ENCODE measurements at regions not wholly inside any gene's neighbourhood (a gene's known extent, or its start where the extent isn't known, plus 50 kb on each side); places are given as distances from the start of the nearest gene placed in this dataset.
A peak's percentile ranks its signal among the peaks of the same experiment; 100 is the strongest.

DNA sequence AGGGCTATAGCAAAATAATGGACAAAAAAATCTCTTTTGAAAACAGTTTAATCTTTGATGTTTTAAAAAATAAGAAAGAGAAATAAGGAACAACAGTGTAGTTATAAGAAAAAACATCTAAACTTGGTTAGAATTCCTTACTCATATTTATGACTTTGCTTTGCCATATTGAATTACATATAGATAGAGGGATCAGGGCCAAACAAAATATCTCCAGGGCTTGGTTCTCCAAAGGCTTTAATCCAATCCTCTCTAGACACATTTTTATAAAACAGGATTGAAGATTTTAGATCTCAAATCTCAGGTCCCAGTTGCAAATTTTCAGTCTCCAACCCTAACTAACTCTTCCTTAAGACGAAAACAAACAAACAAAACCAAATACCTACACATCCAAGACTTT, 72.6 kb upstream of the RHOBTB1 start (continued):
- TF ChIP-seq ZNF44 (CRISPR knock-in tag; IDR thresholded peaks at IDR 0.05) (no peak), ZBTB3 (CRISPR knock-in tag; IDR thresholded peaks at IDR 0.05; ENCODE audit: borderline replicate concordance, low read depth) (no peak), ZNF720 (CRISPR knock-in tag; IDR thresholded peaks at IDR 0.05) (no peak), JUN (CRISPR knock-in tag; IDR thresholded peaks at IDR 0.05) (no peak)

DNA sequence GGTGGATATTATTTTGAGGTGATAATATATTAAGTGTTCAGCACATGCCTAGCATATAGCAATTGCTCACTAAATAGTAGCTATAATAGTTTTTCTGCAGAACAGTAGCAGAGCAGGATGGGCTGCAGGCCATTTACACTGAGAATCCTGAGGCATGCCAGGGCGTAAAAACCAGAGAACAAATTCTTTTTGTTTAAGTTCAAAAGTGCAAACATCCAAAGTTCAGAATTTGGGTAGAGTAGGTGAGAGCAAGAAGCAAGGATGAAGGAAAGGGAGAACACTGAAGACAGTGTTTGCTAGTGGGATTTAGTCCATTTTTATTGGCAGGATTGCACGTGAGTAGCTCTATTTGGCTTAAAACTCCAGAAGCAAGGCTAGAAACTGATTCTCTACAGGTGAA, 72.0 kb upstream of the RHOBTB1 start:
- in situ Hi-C loops (cut with HindIII; ENCODE audit: extremely low pct_ligation_motif_present, low pct_unique_long_range_greater_than_20kb) (no loop called here), intact Hi-C loops (cut with micrococcal nuclease; ENCODE audit: unreplicated experiment) (no loop called here)
- Histone ChIP-seq H3K9ac (ENCODE audit: insufficient read depth, low read depth, low read length) (no peak overlapping the region), H3K9me3 (ENCODE audit: low read length) (no peaks in the 10 kb centered on the region), H3K27me3 (ENCODE audit: control insufficient read depth in 1 of 2, insufficient read depth in 2 of 2, low read length in 2 of 2) (no peaks in the 10 kb centered on the region; a peak in 1 of 5 replicates), H2AFZ (ENCODE audit: low read length) (no peak overlapping the region), H3K4me1 (ENCODE audit: insufficient read depth, low read length) (peaks cover 23% of the 10 kb centered on the region), H4K20me1 (ENCODE audit: insufficient read depth, low read length) (no peaks in the 10 kb centered on the region), H3K27ac (ENCODE audit: extremely low read length, insufficient read depth, low read length) (no peak overlapping the region), H3K79me2 (ENCODE audit: insufficient read depth, low read length) (no peaks in the 10 kb centered on the region), H3K4me3 (replicated peaks in 1 of 3; ENCODE audit: insufficient read depth in 1 of 3, low read depth in 2 of 3, low read length in 3 of 3) (no peak overlapping the region), H3K4me2 (ENCODE audit: low read depth, low read length) (no peak overlapping the region), H3K36me3 (replicated peaks in 1 of 2; ENCODE audit: control insufficient read depth in 1 of 2, insufficient read depth in 2 of 2, low read length in 2 of 2) (no peaks in the 10 kb centered on the region)
- WGBS (ENCODE audit: low lambda C conversion rate) = 54% methylated on average over 2 of the region's 2 CpGs
- TF ChIP-seq ARID5B (CRISPR knock-in tag; IDR thresholded peaks at IDR 0.05) (0 out of 2 replicates have a peak, but pooled peaks have one; percentile 10), ATF7 (IDR thresholded peaks at IDR 0.05) (no peak), ATF7 (CRISPR knock-in tag; IDR thresholded peaks at IDR 0.05) (no peak), GATA4 (IDR thresholded peaks at IDR 0.05; ENCODE audit: borderline replicate concordance, low read depth) (no peak), NFIC (IDR thresholded peaks at IDR 0.05; ENCODE audit: low read length) (no peak), HNF4A (CRISPR knock-in tag; IDR thresholded peaks at IDR 0.05) (peak; percentile 70)
- POLR2A ChIA-PET = no interaction called here
- FAIRE-seq (no peak), ATAC-seq (no peak), DNase-seq (ENCODE audit: low spot score) (peak; percentile 34)
- CTCF ChIA-PET (ENCODE audit: low intra/inter-chr PET ratio, low total read pairs) = no interaction called here
- no TSS peak for BruUV-seq (replicated peaks)
